Caki2 (cell line): ENCODE measurements at regions not wholly inside any gene's neighbourhood (a gene's known extent, or its start where the extent isn't known, plus 50 kb on each side); places are given as distances from the start of the nearest gene placed in this dataset.

Experiments used
- DNase-seq: peaks from one replicate; pipeline ENCODE4 v3.0.0-alpha.2; 2015; ENCODE audit warnings: low read depth
- in situ Hi-C: cut with HindIII; loops from 2 replicates; pipeline ENCODE4 v1.10.0; 2016; ENCODE audit warnings: low sequenced_read_pairs, low pct_unique_long_range_greater_than_20kb, mixed read lengths

DNA sequence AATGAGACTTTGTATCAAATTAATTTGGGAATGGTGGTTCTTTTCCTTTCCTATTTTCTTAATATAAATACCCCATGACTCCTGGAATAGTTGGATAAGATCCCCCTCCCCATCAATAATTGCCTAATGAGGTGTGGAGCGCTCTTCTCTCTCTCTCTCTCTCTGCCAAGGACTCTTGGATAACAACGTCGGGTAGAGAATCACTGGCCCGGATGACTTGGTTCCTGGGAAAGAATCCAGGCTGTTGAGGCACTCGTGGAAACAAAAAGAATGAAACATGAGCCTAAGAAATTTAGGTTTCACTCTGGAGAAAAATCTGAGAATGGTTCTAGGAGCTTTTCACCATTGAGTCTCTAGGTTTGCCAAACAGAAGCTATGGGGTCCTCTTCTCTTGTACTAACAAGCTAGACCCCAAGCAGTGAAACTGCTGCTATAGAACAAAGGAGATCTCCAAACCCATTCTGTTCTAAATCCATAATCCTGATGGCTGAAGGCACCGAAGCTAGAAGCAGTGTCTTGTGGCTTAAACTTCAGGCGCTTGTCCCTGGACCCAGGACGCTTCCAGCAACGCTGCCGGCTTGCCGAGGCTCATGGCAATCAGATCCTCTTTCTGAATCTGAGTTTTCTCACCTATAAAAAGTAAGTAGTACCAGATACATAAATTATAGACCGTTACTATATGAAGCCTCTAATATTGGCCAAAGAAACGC, 241.6 kb upstream of the BTBD3 start:
- no peak for DNase-seq
- in situ Hi-C loops, result no loop called here

DNA sequence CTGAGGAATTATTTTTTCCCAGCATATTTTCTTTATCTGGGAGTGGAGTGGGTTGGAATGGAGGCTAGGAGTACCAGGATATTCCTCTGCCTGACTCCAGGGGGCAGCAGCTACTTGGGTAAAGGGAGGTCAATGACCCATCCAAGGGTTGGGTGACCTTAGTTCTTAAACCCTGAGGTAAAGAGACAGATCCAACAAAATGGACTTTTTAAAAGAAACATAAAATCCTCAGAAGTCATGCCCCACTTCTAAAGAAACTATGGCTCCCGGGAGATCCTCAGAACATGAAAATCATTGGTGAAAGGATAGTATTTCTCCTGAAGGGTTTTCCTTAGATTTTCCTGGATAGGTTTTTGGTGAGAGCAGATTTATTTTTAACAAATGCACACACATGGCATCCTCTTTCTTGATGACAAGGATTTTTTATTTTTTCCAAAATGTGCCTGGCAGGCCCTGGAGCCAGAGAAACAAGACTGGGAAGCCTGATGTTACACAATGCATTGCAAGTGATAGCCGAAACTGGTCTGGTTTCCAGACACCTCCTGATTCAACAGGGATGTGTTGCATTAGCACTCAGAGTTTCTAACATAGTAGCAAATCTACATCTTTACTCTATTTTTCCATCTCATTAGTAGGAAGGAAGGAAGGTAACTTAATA, 240.9 kb upstream of the BTBD3 start:
- DNase-seq, result peak; percentile 23

DNA sequence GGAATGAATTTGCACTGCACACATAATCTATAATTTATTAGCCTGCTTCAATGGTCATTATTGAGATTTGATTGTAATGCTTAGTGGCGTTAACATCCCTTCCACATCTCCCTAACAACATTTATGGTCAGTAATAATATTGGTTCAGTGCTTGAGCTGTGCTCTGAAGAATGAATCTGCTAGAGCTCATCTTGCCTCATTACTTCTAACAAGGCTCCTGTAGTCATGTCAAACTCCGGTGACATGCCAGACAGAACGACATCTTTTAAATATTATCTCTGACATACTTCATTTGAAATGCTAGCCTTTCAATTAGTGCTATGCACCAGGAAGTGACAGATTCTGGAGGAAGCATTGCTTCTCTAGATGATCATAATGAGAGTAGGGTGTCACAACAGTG, 240.3 kb upstream of the BTBD3 start:
- no peak for DNase-seq
- in situ Hi-C loops, result no loop called here

More for the DNA sequence above, 240.9 kb upstream of the BTBD3 start:
- in situ Hi-C loops, result no loop called here

DNA sequence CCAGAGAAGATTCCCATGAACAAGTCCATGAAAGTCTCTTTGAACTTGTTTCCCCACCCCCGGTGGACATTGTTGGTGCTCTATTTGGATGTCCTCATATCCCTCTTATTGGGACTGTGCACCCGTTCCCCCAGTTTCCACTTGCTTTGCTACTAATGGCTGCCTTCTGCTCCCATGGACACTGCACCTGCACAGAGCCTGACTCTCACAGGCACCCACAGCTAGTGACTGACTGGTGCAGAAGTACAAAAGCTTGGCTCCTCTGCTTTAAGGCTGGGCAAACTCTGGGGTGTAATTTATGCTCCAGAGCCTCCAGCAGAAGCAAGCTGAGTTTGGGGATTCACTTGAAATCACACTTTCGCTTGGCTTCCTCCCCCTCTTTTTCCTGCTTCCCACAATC, 239.9 kb upstream of the BTBD3 start:
- DNase-seq, result no peak
- in situ Hi-C loops, result no loop called here

DNA sequence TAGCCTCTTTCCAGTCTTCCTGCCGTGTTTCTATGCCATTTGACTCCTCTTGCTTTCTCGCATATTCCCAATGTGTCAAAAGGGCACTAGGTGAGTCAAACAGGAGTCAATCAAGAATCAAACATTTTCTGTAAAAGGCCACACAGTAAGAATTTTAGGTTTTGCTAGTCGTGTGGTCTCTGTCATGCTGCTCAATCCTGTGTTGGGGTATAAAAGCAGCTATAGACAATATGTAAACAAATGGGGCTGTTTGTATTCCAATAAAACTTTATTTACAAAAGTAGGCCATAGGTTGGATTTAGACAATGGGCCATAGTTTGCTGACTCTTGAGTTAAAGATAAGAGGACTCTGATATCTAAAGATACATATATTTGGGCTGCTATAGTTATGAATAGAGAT, 235.4 kb upstream of the BTBD3 start:
- in situ Hi-C loops, result no loop called here
- no peak for DNase-seq

GRCh38 chr20:11686195-11686594, 231.5 kb upstream of the BTBD3 start:
- no peak for DNase-seq
- in situ Hi-C loops, result no loop called here

DNA sequence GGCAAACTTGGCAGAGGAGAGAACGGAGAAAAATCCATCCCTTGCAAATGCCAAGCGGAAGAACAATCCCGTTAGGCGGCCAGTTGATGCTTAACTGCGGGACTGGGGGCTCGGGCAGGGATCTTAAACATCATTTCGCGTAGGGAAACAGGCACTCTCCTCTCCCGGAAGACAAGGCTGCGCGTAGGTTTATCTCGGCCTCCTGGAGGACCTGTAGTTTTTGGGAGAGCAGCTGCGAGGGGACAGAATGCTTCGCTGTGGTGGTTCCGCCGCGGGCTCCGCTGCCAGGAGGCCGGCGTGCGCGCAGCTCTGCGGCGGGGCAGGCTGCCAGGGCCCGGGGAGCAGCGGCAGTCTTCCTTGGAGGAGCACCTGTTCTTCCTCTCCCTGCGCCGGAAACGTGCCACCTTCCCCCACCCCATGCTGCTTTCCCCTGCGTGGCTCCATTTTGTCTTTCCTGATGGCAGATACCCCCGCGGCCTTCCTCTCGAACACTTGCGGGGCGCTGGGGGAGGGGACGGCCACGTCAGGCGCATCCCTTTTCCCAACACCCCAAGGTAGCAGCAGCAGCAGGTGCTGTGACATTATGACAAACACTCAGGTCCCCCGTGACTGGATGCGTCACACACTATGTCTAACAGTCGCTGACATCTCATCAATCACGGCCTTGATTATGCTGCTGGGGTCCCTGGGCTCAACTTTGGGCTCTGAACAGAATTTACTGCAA, 230.7 kb upstream of the BTBD3 start:
- in situ Hi-C loops, result no loop called here

DNA sequence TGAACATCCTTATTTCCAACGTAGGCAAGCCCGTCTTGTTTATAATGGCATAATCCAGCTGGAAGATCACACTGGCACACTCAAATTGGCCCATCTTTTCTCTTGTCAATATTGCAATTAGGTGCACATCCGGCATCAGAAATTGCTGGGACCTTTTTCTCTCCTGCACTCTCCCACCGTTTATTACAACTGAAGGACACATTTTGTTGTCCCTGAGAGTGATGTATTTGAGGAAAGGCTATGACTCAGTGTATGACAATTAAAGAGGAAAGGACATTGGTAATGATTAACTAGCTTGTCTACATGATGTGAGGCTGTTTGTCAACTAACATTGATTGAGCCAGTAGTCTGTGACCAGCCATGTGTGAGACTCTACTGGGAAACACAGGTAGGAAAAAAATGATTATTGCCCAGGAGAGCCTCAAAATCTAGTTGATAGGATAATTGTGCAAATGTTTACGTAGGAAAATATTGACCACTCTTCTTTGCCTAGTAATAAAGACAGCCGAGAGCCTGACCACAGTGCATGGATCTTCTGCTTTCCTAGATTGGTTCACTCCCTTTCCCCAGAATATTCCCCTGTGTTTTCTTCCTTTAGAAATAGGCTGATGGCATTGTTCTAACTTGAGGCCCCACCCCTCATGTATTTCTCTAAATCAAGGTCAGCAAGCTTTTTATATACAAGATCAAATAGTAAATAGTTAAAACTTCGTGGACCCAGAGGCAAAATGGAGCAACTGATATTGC, 230.0 kb upstream of the BTBD3 start:
- in situ Hi-C loops, result no loop called here
- DNase-seq, result peak; percentile 82

More for the DNA sequence above, 230.7 kb upstream of the BTBD3 start:
- no peak for DNase-seq

GRCh38 chr20:11689262-11689661, 228.4 kb upstream of the BTBD3 start:
- no peak for DNase-seq
- in situ Hi-C loops, result no loop called here

GRCh38 chr20:11691766-11692165, 225.9 kb upstream of the BTBD3 start:
- in situ Hi-C loops, result no loop called here
- no peak for DNase-seq

GRCh38 chr20:11692567-11692966, 225.1 kb upstream of the BTBD3 start:
- in situ Hi-C loops, result no loop called here
- no peak for DNase-seq

- in situ Hi-C loops, result no loop called here
- no peak for DNase-seq
These were observed 223.2 kb upstream of the BTBD3 start for GRCh38 chr20:11694467-11694866.

- no peak for DNase-seq
- in situ Hi-C loops, result no loop called here
These were observed 220.6 kb upstream of the BTBD3 start for GRCh38 chr20:11697055-11697454.

GRCh38 chr20:11697646-11698045, 220.0 kb upstream of the BTBD3 start:
- in situ Hi-C loops, result no loop called here

DNA sequence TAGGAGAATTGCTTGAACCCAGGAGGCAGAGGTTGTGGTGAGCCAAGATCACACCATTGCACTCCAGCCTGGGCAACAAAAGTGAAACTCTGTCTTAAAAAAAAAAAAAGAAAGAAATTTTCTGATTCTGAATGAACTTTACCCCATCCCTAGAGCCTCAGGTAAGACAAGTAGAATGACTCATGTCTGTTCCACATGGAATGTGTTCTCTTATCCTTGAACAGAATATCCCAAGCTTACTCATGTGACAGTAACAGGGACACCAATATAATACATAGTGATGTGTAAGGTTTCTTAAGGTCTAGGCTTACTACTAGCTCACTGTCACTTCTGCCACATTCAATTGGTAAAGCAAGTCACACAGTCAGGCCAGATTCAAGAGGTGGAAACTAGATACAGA, 219.6 kb upstream of the BTBD3 start:
- in situ Hi-C loops, result no loop called here
- DNase-seq, result no peak

More at GRCh38 chr20:11697646-11698045, 220.0 kb upstream of the BTBD3 start:
- DNase-seq, result no peak

DNA sequence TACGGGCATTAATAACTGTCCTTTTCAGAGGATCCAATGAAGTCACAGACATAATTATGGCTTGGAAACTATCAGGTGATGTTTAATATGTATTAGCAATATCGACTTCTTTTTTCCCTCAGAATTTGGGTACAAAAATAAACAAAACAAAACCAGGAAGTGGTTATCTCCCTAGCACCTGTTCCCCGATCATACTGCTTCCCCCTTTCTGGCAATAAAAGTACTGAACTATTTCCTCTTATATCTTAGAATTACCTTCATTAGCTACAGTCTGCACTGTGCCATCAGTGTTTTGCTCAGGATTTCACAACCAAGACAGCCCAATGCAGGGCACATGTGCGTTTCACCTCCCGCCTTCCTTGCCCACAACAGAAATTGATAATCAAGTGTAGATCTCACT, 216.9 kb upstream of the BTBD3 start:
- in situ Hi-C loops, result no loop called here
- no peak for DNase-seq

DNA sequence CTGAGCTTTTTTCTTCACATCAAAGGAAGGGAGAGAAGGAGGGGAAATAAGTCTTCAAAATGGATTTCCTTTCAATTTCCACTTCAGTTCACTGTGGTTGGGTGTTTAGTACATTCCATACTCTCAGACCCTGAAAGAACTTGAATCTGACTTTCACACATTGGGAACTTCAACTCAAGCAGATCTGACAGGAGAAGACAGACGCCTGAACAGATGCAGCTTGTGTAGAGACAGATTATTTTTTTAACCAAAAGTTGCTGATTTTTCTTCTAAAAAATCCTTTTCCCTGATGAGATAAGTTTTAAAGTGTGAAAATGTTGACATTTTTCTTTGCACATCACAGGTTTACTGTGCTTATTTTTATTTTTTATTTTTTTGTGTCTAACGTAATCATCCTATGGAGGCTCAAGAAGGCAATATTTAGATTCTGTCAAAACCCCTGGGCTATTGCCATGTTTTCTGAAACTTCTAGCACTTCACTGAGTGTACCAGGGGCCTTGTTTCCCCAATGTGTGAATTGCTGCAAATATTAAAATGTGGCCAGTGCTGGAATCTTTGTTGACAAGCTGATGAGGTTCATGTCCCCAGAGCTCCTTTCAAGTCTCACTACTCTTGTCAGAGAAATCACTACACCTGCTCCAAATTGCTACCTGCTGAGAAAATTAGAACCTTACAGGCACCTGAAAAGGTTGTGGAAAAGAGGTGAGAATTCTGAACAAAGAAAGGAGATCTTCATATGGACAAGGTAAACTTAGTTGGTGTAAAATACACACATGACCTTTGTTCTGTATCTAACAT, 214.8 kb upstream of the BTBD3 start:
- no peak for DNase-seq
- in situ Hi-C loops, result no loop called here

DNA sequence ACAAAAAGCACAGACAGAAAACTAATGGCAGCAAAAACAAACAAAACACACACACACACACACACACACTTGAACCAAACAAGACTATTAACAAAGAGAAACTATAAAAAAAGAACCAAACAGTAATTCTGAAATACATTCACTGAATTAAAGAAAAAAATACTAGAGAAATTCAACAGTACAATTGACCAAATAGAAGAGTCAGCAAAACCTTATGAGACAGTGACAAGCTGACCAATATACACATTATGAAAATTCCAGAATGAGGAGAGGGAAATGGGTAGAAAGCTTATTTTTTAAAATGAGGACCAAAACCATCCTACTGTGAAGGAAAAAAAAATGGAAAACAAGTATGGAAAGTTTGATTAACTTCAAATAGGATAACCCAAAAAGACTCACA, 212.2 kb upstream of the BTBD3 start:
- no peak for DNase-seq
- in situ Hi-C loops, result no loop called here
